OCI-LY1 (cell line): ENCODE measurements at regions not wholly inside any gene's neighbourhood (a gene's known extent, or its start where the extent isn't known, plus 50 kb on each side); places are given as distances from the start of the nearest gene placed in this dataset.

Experiments
- EZH2 ChIP-seq: fragments of 200-600 bp; sonication (generic), shearing (Covaris generic); IDR thresholded peaks from 2 replicates; pipeline ENCODE4 v1.8.0; 2017; ENCODE audit warnings: borderline replicate concordance, mixed run types, mild to moderate bottlenecking, antibody characterized with exemption, low read length, moderate library complexity, mixed read lengths
- TF ChIP-seq, protein P1 (sequence below): fragments of 200-600 bp; sonication (generic), shearing (Covaris generic); IDR thresholded peaks from 2 replicates; pipeline ENCODE4 v1.5.1; 2017; ENCODE audit warnings: mild to moderate bottlenecking, antibody characterized with exemption, low read length, moderate library complexity, mixed read lengths

DNA sequence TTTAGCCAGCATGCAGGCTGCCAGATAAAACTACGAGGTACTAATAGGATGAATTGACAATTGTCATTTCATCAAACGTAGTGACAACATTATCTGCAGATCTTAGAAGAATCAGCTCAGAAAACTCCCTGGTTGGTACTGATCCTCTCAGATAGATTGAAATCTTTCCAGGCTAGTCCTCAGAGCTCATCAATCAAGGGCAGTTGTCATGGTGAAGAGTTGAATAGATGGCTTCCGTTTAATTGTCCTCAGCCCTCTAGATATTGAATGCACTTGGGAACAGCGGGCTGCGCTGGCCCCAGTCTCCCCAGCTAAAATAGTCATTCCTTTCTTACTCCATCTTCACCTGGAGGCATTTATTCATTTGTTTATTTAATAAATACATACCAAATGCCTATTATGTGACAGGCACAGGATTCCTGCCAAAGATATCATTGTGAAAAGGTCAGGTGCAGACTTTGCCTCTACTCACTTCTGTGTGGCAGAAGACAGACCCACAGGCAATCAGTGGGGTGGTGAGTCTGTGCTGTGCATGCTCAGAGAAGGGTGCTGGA is 1081.6 kb downstream of the TYW1 start:
- TF ChIP-seq, protein P1, sequence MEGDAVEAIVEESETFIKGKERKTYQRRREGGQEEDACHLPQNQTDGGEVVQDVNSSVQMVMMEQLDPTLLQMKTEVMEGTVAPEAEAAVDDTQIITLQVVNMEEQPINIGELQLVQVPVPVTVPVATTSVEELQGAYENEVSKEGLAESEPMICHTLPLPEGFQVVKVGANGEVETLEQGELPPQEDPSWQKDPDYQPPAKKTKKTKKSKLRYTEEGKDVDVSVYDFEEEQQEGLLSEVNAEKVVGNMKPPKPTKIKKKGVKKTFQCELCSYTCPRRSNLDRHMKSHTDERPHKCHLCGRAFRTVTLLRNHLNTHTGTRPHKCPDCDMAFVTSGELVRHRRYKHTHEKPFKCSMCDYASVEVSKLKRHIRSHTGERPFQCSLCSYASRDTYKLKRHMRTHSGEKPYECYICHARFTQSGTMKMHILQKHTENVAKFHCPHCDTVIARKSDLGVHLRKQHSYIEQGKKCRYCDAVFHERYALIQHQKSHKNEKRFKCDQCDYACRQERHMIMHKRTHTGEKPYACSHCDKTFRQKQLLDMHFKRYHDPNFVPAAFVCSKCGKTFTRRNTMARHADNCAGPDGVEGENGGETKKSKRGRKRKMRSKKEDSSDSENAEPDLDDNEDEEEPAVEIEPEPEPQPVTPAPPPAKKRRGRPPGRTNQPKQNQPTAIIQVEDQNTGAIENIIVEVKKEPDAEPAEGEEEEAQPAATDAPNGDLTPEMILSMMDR = no peak
- TF ChIP-seq EZH2 = no peak
